ENCODE measurements at regions not wholly inside any gene's neighbourhood (a gene's known extent, or its start where the extent isn't known, plus 50 kb on each side); places are given as distances from the start of the nearest gene placed in this dataset.
"Not testable (repeated sequence)": the region's sequence is repeated elsewhere in the genome, so short reads cannot be mapped to it uniquely, and the experiment has no call there.

GRCh38 chr21:31609081-31609480, 50.4 kb upstream of the SOD1 start:
- DNase-seq (ENCODE audit: low spot score): no peak

- DNase-seq (ENCODE audit: low spot score): no peak
Measured at GRCh38 chr21:31607791-31608190, 51.7 kb upstream of the SOD1 start.

GRCh38 chr21:31606081-31606874, 53.2 kb upstream of the SOD1 start:
- no peak for DNase-seq (ENCODE audit: low spot score)

- peak; percentile 16 for DNase-seq (ENCODE audit: low spot score)
Measured at GRCh38 chr21:31604591-31605190, 54.8 kb upstream of the SOD1 start.

- no peak for DNase-seq (ENCODE audit: low spot score)
Measured at GRCh38 chr21:31599563-31599962, 59.9 kb upstream of the SOD1 start.

- no peak for DNase-seq (ENCODE audit: low spot score)
Measured at GRCh38 chr21:31599013-31599412, 60.5 kb upstream of the SOD1 start.

- no peak for DNase-seq (ENCODE audit: low spot score)
Measured at GRCh38 chr21:31597683-31598082, 61.8 kb upstream of the SOD1 start.

GRCh38 chr21:31596055-31596454, 63.4 kb upstream of the SOD1 start:
- no peak for DNase-seq (ENCODE audit: low spot score)

- DNase-seq (ENCODE audit: low spot score): no peak
Measured at GRCh38 chr21:31594726-31595125, 64.8 kb upstream of the SOD1 start.

GRCh38 chr21:31594279-31594678, 65.2 kb upstream of the SOD1 start:
- DNase-seq (ENCODE audit: low spot score): no peak

GRCh38 chr21:31592963-31593560, 66.4 kb upstream of the SOD1 start:
- no peak for DNase-seq (ENCODE audit: low spot score)

- DNase-seq (ENCODE audit: low spot score): no peak
Measured at GRCh38 chr21:31592516-31592915, 67.0 kb upstream of the SOD1 start.

GRCh38 chr21:31589820-31590219, 69.7 kb upstream of the SOD1 start:
- no peak for DNase-seq (ENCODE audit: low spot score)

GRCh38 chr21:31586118-31586517, 73.4 kb upstream of the SOD1 start:
- DNase-seq (ENCODE audit: low spot score): no peak

GRCh38 chr21:31583937-31584336, 75.6 kb upstream of the SOD1 start:
- DNase-seq (ENCODE audit: low spot score): not testable (repeated sequence)

GRCh38 chr21:31583498-31583897, 76.0 kb upstream of the SOD1 start:
- no peak for DNase-seq (ENCODE audit: low spot score)

GRCh38 chr21:31580866-31581276, 78.6 kb upstream of the SOD1 start:
- peak; percentile 32 for DNase-seq (ENCODE audit: low spot score)

- DNase-seq (ENCODE audit: low spot score): no peak
Measured at GRCh38 chr21:31577271-31577670, 82.2 kb upstream of the SOD1 start.

GRCh38 chr21:31576428-31576827, 83.1 kb upstream of the SOD1 start:
- no peak for DNase-seq (ENCODE audit: low spot score)

- no peak for DNase-seq (ENCODE audit: low spot score)
Measured at GRCh38 chr21:31573217-31573616, 86.3 kb upstream of the SOD1 start.

GRCh38 chr21:31571879-31572278, 87.6 kb upstream of the SOD1 start:
- no peak for DNase-seq (ENCODE audit: low spot score)

- DNase-seq (ENCODE audit: low spot score): no peak
Measured at GRCh38 chr21:31570824-31571566, 88.5 kb upstream of the SOD1 start.

GRCh38 chr21:31566611-31567010, 92.9 kb upstream of the SOD1 start:
- no peak for DNase-seq (ENCODE audit: low spot score)
